SK-N-SH (cell line): ENCODE measurements at regions not wholly inside any gene's neighbourhood (a gene's known extent, or its start where the extent isn't known, plus 50 kb on each side); places are given as distances from the start of the nearest gene placed in this dataset.

Experiments
- CTCF ChIA-PET: fragments of 300-600, 350-600 bp; formaldehyde crosslinking; extraction: SDS; loops from one replicate; lab custom pipeline; 2021; lab: Yijun Ruan, JAX
- POLR2A ChIA-PET: fragments of 350-600 bp; sonication (Branson Sonifier 250); formaldehyde crosslinking; extraction: SDS; loops from one replicate; lab custom pipeline; 2020; ENCODE audit warnings: antibody characterized with exemption, inconsistent platforms; lab: Yijun Ruan, JAX
- DNase-seq: peaks from one replicate; pipeline ENCODE4 v3.0.0; 2012
- H2AFZ ChIP-seq: fragments of 200-600 bp; sonication (generic); 2 replicates; pipeline ENCODE4 v1.8.1; 2016; ENCODE audit warnings: antibody characterized with exemption, mild to moderate bottlenecking, low read depth
- H3F3A ChIP-seq: fragments of 200-600 bp; sonication (generic); replicated peaks from 2 replicates; pipeline ENCODE3; 2016; ENCODE audit warnings: antibody characterized with exemption, mild to moderate bottlenecking; ENCODE audit not compliant: insufficient read depth
- H3K27ac ChIP-seq, 2 experiments: fragments of 200-500 bp in 1 of 2; fragments of 200-600 bp in 1 of 2; sonication (Bioruptor generic) in 1 of 2; sonication (generic), shearing (Covaris generic) in 1 of 2; 2 replicates each; pipeline versions ENCODE4 v1.5.1 to v1.6.1; 2014 to 2016; ENCODE audit warnings: low read depth in 2 of 2, inconsistent platforms in 1 of 2, low read length in 1 of 2, mild to moderate bottlenecking in 1 of 2, mixed read lengths in 1 of 2
- H3K27me3 ChIP-seq: fragments of 200-600 bp; sonication (generic), shearing (Covaris generic); 2 replicates; pipeline ENCODE4 v1.6.1; 2016; ENCODE audit warnings: mixed run types; ENCODE audit not compliant: insufficient read depth
- H3K36me3 ChIP-seq, 2 experiments: fragments of 200-500 bp in 1 of 2; fragments of 200-600 bp in 1 of 2; sonication (Bioruptor generic) in 1 of 2; sonication (generic) in 1 of 2; replicated peaks in 1 of 2; 2 replicates each; pipeline versions ENCODE3 to v1.5.1; 2014 to 2016; ENCODE audit warnings: low read length in 1 of 2, mild to moderate bottlenecking in 1 of 2; ENCODE audit not compliant: insufficient read depth in 2 of 2, control insufficient read depth in 1 of 2
- H3K4me1 ChIP-seq, 2 experiments: fragments of 200-500 bp in 1 of 2; fragments of 200-600 bp in 1 of 2; sonication (Bioruptor generic) in 1 of 2; sonication (generic), shearing (Covaris generic) in 1 of 2; 2 replicates each; pipeline versions ENCODE4 v1.5.1 to v1.6.1; 2014 to 2016; ENCODE audit warnings: low read depth in 1 of 2, low read length in 1 of 2, mixed run types in 1 of 2; ENCODE audit not compliant: insufficient read depth in 2 of 2, control insufficient read depth in 1 of 2
- H3K4me2 ChIP-seq: fragments of 200-600 bp; sonication (generic), shearing (Covaris generic); 2 replicates; pipeline ENCODE4 v1.6.1; 2017; ENCODE audit warnings: mixed run types
- H3K4me3 ChIP-seq, 2 experiments: fragments of 200-500 bp in 1 of 2; fragments of 200-600 bp in 1 of 2; sonication (Bioruptor generic) in 1 of 2; sonication (generic), shearing (Covaris generic) in 1 of 2; 2 replicates each; pipeline versions ENCODE4 v1.5.1 to v1.8.1; 2014 to 2016; ENCODE audit warnings: low read depth in 2 of 2, inconsistent platforms in 1 of 2, low read length in 1 of 2, mild to moderate bottlenecking in 1 of 2, mixed read lengths in 1 of 2, moderate library complexity in 1 of 2
- H3K79me2 ChIP-seq: fragments of 200-600 bp; sonication (generic); 2 replicates; pipeline ENCODE4 v1.8.1; 2017; ENCODE audit warnings: mild to moderate bottlenecking; ENCODE audit not compliant: insufficient read depth
- H3K9ac ChIP-seq: fragments of 200-600 bp; sonication (generic); 2 replicates; pipeline ENCODE4 v1.6.1; 2017; ENCODE audit warnings: mixed run types
- H3K9me2 ChIP-seq: fragments of 200-600 bp; sonication (generic); 2 replicates; pipeline ENCODE4 v1.6.1; 2017; ENCODE audit warnings: mixed run types
- H3K9me3 ChIP-seq: fragments of 200-600 bp; sonication (generic); 2 replicates; pipeline ENCODE4 v1.6.1; 2017; ENCODE audit warnings: mixed run types, mild to moderate bottlenecking, moderate library complexity
- H4K20me1 ChIP-seq: fragments of 200-600 bp; sonication (generic); 2 replicates; pipeline ENCODE4 v1.6.1; 2017; ENCODE audit warnings: mild to moderate bottlenecking, mixed run types; ENCODE audit not compliant: insufficient read depth
- CHD2 ChIP-seq: fragments of 150-350 bp; IDR thresholded peaks from 2 replicates; pipeline ENCODE4 v1.6.1; 2018; ENCODE audit warnings: low read length; ENCODE audit not compliant: partially characterized antibody
- CTCF ChIP-seq: fragments of 200-600 bp; sonication (generic); IDR thresholded peaks from 2 replicates; pipeline ENCODE4 v1.6.1; 2017; ENCODE audit warnings: antibody characterized with exemption, mild to moderate bottlenecking, moderate library complexity
- ELF1 ChIP-seq: IDR thresholded peaks from 2 replicates; pipeline ENCODE4 v1.4.0; 2012
- EP300 ChIP-seq, 2 experiments: IDR thresholded peaks; 2 replicates each; pipeline versions ENCODE4 v1.4.0 to v1.6.1; 2012; ENCODE audit warnings: borderline replicate concordance in 1 of 2, low read depth in 1 of 2, low read length in 1 of 2
- FOXJ3 ChIP-seq: sonication (generic); formaldehyde crosslinking; IDR thresholded peaks from 2 replicates; pipeline ENCODE4 v1.5.1; 2020; ENCODE audit warnings: mild to moderate bottlenecking, missing genetic modification reagents
- FOXM1 ChIP-seq: IDR thresholded peaks from 2 replicates; pipeline ENCODE4 v1.4.0; 2012; ENCODE audit warnings: low read depth, mild to moderate bottlenecking
- IRF3 ChIP-seq: fragments of 150-350 bp; IDR thresholded peaks from 2 replicates; pipeline ENCODE4 v1.6.1; 2016; ENCODE audit warnings: mild to moderate bottlenecking, low read depth, low read length
- MEF2A ChIP-seq: IDR thresholded peaks from 2 replicates; pipeline ENCODE4 v1.4.0; 2012; ENCODE audit warnings: low read depth, borderline replicate concordance
- PBX3 ChIP-seq: IDR thresholded peaks from 2 replicates; pipeline ENCODE4; 2012
- POLR2AphosphoS5 ChIP-seq: IDR thresholded peaks from 2 replicates; pipeline ENCODE4 v1.6.1; 2012; ENCODE audit warnings: low read depth, low read length
- RAD21 ChIP-seq: IDR thresholded peaks from 2 replicates; pipeline ENCODE4 v1.6.1; 2012; ENCODE audit warnings: mild to moderate bottlenecking, low read length
- RCOR1 ChIP-seq: fragments of 150-350 bp; IDR thresholded peaks from 2 replicates; pipeline ENCODE4 v1.6.1; 2017; ENCODE audit warnings: antibody characterized with exemption, low read length
- RXRA ChIP-seq: IDR thresholded peaks from 2 replicates; pipeline ENCODE4 v1.4.0; 2012; ENCODE audit warnings: low read depth, mild to moderate bottlenecking, borderline replicate concordance
- SIN3A ChIP-seq: IDR thresholded peaks from 2 replicates; pipeline ENCODE4 v1.6.1; 2012; ENCODE audit warnings: low read depth, mild to moderate bottlenecking, low read length, moderate library complexity, borderline replicate concordance
- TAF1 ChIP-seq: IDR thresholded peaks from 2 replicates; pipeline ENCODE4 v1.6.1; 2012; ENCODE audit warnings: low read depth, mild to moderate bottlenecking, low read length, moderate library complexity, borderline replicate concordance
- TCF12 ChIP-seq: IDR thresholded peaks from 2 replicates; pipeline ENCODE4 v1.4.0; 2012
- TEAD4 ChIP-seq: IDR thresholded peaks from 2 replicates; pipeline ENCODE4 v1.4.0; 2012; ENCODE audit warnings: mild to moderate bottlenecking, borderline replicate concordance; ENCODE audit not compliant: insufficient read depth
- USF1 ChIP-seq: IDR thresholded peaks from 2 replicates; pipeline ENCODE4 v1.4.0; 2012; ENCODE audit warnings: low read depth, borderline replicate concordance
- WGBS: methylation state at CpG from one replicate; pipeline ENCODE4 v1.1.6; 2017; ENCODE audit warnings: low lambda C conversion rate; 5-methylcytosine and 5-hydroxymethylcytosine counted together
- TF ChIP-seq, protein P1 (sequence below): IDR thresholded peaks from 2 replicates; pipeline ENCODE4 v1.6.1; 2012; ENCODE audit warnings: mild to moderate bottlenecking, low read depth, low read length, moderate library complexity

DNA sequence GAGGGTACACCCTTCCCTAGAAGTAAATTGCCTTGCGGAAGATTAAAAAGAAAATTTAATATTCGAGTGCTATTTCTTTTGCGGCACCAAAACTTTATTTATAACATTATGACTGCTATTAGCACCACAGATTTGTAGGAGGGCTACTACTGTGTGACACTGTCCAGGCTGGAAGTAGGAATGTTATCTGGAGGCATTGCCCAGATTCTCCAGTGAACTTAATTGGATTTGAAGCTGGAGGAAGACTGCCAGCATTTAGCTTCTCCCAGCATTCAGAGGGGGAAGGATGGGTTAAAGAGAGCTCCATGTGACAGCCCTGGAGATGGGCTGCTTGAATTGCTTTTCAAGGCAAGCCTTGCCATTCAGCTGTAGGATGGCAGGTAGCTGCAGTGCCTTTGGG is 107.0 kb upstream of the RBM19 start (continued):
- TF ChIP-seq CTCF (no peak), FOXJ3 (CRISPR knock-in tag) (no peak)

DNA sequence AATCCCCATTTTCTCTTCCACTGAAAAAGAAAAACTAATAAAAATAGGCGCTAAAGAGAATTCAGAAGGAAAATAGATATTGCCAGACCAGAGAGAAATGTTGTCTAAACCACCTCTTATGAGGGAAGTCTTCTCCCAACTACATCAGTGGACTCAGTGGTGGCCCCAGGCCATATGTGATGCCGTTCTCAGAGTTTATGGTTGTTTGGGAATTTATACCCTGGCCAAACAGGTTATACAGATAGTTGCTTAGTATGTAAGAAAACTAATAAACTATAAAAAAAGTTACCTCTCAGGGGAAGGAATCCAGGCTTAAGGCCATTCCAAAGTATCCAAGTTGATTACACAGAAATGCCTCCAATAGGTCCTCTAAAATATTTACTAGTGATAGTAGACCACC is 103.4 kb upstream of the RBM19 start:
- no peaks in the 10 kb centered on the region for H3K27me3 ChIP-seq
- DNase-seq, result no peak
- H3K36me3 ChIP-seq, result no peaks in the 10 kb centered on the region
- TF ChIP-seq TAF1 (no peak), POLR2AphosphoS5 (no peak), RXRA (no peak), RAD21 (no peak), MEF2A (no peak), TCF12 (no peak), RCOR1 (no peak), USF1 (no peak), ELF1 (no peak), IRF3 (no peak), CHD2 (no peak), PBX3 (no peak), TEAD4 (no peak), CTCF (no peak), FOXM1 (no peak), EP300 (IDR thresholded peaks at IDR 0.05; ENCODE audit: borderline replicate concordance in 1 of 2, low read depth in 1 of 2, low read length in 1 of 2) (no peak), FOXJ3 (CRISPR knock-in tag) (no peak), SIN3A (no peak)
- TF ChIP-seq, protein P1, sequence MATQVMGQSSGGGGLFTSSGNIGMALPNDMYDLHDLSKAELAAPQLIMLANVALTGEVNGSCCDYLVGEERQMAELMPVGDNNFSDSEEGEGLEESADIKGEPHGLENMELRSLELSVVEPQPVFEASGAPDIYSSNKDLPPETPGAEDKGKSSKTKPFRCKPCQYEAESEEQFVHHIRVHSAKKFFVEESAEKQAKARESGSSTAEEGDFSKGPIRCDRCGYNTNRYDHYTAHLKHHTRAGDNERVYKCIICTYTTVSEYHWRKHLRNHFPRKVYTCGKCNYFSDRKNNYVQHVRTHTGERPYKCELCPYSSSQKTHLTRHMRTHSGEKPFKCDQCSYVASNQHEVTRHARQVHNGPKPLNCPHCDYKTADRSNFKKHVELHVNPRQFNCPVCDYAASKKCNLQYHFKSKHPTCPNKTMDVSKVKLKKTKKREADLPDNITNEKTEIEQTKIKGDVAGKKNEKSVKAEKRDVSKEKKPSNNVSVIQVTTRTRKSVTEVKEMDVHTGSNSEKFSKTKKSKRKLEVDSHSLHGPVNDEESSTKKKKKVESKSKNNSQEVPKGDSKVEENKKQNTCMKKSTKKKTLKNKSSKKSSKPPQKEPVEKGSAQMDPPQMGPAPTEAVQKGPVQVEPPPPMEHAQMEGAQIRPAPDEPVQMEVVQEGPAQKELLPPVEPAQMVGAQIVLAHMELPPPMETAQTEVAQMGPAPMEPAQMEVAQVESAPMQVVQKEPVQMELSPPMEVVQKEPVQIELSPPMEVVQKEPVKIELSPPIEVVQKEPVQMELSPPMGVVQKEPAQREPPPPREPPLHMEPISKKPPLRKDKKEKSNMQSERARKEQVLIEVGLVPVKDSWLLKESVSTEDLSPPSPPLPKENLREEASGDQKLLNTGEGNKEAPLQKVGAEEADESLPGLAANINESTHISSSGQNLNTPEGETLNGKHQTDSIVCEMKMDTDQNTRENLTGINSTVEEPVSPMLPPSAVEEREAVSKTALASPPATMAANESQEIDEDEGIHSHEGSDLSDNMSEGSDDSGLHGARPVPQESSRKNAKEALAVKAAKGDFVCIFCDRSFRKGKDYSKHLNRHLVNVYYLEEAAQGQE, result no peak
- TF ChIP-seq, all 33 proteins: peak for 0
- Histone ChIP-seq H4K20me1 (no peaks in the 10 kb centered on the region), H3K9me3 (no peaks in the 10 kb centered on the region), H3K4me2 (no peak overlapping the region), H3K27ac (no peak overlapping the region), H3K4me1 (no peaks in the 10 kb centered on the region), H3K4me3 (no peak overlapping the region), H2AFZ (no peak overlapping the region), H3F3A (no peaks in the 10 kb centered on the region), H3K79me2 (no peaks in the 10 kb centered on the region), H3K9ac (no peak overlapping the region), H3K9me2 (no peaks in the 10 kb centered on the region)
- WGBS, result 2% methylated on average over 2 of the region's 2 CpGs
- CTCF ChIA-PET, result no interaction called here
- POLR2A ChIA-PET, result no interaction called here
